Fibroblast of lung (primary cell): ENCODE measurements at regions not wholly inside any gene's neighbourhood (a gene's known extent, or its start where the extent isn't known, plus 50 kb on each side); places are given as distances from the start of the nearest gene placed in this dataset.

Source experiments
- DNase-seq, 2 donors: peaks; one replicate each; pipeline versions ENCODE4 v3.0.0 to v3.0.0-alpha.2; 2010; ENCODE audit warnings: low read depth in 2 of 2
- H2AFZ ChIP-seq: 2 replicates; pipeline ENCODE4 v1.5.1; 2012; ENCODE audit warnings: low read length, control low read depth, inconsistent platforms
- H3K27ac ChIP-seq: 2 replicates; pipeline ENCODE4 v1.5.1; 2011; ENCODE audit warnings: low read length, control low read depth; ENCODE audit not compliant: insufficient read depth
- H3K27me3 ChIP-seq: 2 replicates; pipeline ENCODE4 v1.5.1; 2011; ENCODE audit warnings: mild to moderate bottlenecking, low read length; ENCODE audit not compliant: control insufficient read depth, insufficient read depth
- H3K36me3 ChIP-seq: 2 replicates; pipeline ENCODE4 v1.5.1; 2011; ENCODE audit warnings: low read length; ENCODE audit not compliant: control insufficient read depth, insufficient read depth
- H3K4me1 ChIP-seq: 2 replicates; pipeline ENCODE4 v1.5.1; 2011; ENCODE audit warnings: low read length; ENCODE audit not compliant: control insufficient read depth, insufficient read depth; ENCODE audit errors: extremely low read depth
- H3K4me2 ChIP-seq: 2 replicates; pipeline ENCODE4 v1.5.1; 2011; ENCODE audit warnings: low read length, control low read depth; ENCODE audit not compliant: insufficient read depth; ENCODE audit errors: extremely low read depth
- H3K4me3 ChIP-seq, 4 experiments: fragments of 200-600 bp in 1 of 4; sonication (generic) in 1 of 4; replicated peaks in 1 of 4; 2 replicates each; pipeline ENCODE4 v1.5.1; 2011 to 2016; ENCODE audit warnings: low read length in 4 of 4, low read depth in 3 of 4, mild to moderate bottlenecking in 3 of 4, control low read depth in 2 of 4, inconsistent platforms in 1 of 4, mixed read lengths in 1 of 4; ENCODE audit not compliant: insufficient read depth in 1 of 4; ENCODE audit errors: control extremely low read depth in 1 of 4
- H3K79me2 ChIP-seq: 2 replicates; pipeline ENCODE4 v1.5.1; 2012; ENCODE audit warnings: mild to moderate bottlenecking, low read length, inconsistent platforms; ENCODE audit not compliant: control insufficient read depth, insufficient read depth
- H3K9ac ChIP-seq: 2 replicates; pipeline ENCODE4 v1.5.1; 2011; ENCODE audit warnings: mild to moderate bottlenecking, low read length, control low read depth; ENCODE audit not compliant: insufficient read depth
- H3K9me3 ChIP-seq: 2 replicates; pipeline ENCODE4 v1.5.1; 2012; ENCODE audit warnings: low read depth, low read length; ENCODE audit not compliant: control insufficient read depth, insufficient read depth
- H4K20me1 ChIP-seq: 2 replicates; pipeline ENCODE4 v1.5.1; 2011; ENCODE audit warnings: low read length; ENCODE audit not compliant: control insufficient read depth, insufficient read depth; ENCODE audit errors: extremely low read depth
- CTCF ChIP-seq, 2 donors: IDR thresholded peaks in 1 of 2; conservative IDR thresholded peaks in 1 of 2; 1 replicate in 1 of 2; 2 replicates in 1 of 2; pipeline ENCODE4 v1.5.1; 2011 to 2012; ENCODE audit warnings: low read length in 2 of 2, control low read depth in 1 of 2, inconsistent platforms in 1 of 2, low read depth in 1 of 2, mild to moderate bottlenecking in 1 of 2
- EZH2 ChIP-seq: IDR thresholded peaks from 2 replicates; pipeline ENCODE4 v1.5.1; 2012; ENCODE audit warnings: low read length, control low read depth, mild to moderate bottlenecking; ENCODE audit errors: missing control alignments

DNA sequence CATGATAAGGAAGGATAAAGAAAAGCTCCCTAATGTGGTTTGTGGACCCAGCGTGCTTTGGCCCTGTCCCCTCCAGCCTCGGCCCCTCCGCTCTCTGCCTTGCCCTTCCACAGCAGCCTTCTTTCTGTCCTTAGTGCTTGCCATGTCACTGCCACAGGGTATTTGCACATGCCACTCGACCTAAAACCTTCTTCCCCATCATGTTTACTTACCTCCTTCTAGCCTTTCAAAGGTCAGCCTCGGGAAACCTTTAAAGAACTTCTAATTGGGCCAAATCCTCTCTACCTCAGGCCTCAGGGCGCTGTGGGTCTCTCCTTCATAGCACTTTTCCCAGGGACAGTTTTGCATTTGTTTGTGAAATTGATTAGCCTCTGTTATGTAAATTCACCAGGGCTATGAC lies 73.0 kb downstream of the SCN11A start:
- TF ChIP-seq CTCF (conservative IDR thresholded peaks at IDR 0.05 in 1 of 2, IDR thresholded peaks at IDR 0.05 in 1 of 2; ENCODE audit: low read depth in 1 of 2, low read length in 2 of 2) (no peak), EZH2 (no peak)

DNA sequence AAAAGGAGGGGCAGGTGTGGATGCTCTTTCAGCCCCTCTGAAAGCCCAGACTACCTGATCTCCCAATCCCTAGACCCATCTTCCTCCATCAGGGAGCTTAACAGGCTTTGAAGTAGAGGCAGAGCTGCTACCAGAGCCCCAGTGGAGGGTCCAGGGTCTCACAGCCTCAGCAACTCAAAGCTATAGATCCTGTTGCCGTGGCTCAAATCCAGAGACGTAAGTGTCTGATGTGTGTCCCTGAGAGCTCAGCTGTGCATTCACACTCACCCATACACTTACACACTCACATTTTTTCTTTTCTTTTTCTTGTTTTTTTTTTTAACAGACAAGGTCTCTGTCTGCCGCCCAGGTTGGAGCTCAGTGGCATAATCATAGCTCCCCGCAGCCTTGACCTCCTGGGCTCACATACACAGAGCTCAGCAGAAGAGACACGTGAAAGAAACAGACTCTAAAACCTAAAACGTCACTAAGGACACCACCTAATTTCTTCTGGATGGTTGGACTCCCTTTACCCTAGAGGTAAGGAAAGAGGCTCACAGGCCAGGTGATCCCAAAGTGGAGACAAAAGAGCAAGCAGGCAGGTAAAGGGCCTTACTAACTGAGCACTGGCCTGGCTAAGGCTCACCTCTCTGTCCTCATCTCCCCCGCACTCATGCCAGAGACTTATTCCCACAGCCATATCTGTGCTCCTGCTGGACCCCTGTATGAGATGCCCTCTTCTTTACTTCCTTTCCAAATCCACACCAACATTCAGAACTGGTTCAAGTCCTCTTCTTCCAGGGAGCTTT lies 80.7 kb downstream of the SCN11A start:
- H3K4me3 ChIP-seq = no peak overlapping the region
- no peaks in the 10 kb centered on the region for H3K27me3 ChIP-seq
- no peaks in the 10 kb centered on the region for H3K79me2 ChIP-seq
- DNase-seq = no peak
- H4K20me1 ChIP-seq = no peaks in the 10 kb centered on the region
- no peaks in the 10 kb centered on the region for H3K36me3 ChIP-seq
- H3K27ac ChIP-seq = no peak overlapping the region
- no peak overlapping the region for H2AFZ ChIP-seq
- no peaks in the 10 kb centered on the region for H3K9me3 ChIP-seq
- H3K9ac ChIP-seq = no peak overlapping the region
- no peak overlapping the region for H3K4me2 ChIP-seq
- TF ChIP-seq CTCF (conservative IDR thresholded peaks at IDR 0.05 in 1 of 2, IDR thresholded peaks at IDR 0.05 in 1 of 2; ENCODE audit: low read depth in 1 of 2, low read length in 2 of 2) (no peak), EZH2 (no peak)
- H3K4me1 ChIP-seq = no peaks in the 10 kb centered on the region

More for the DNA sequence above, 73.0 kb downstream of the SCN11A start:
- Histone ChIP-seq H3K9ac (no peak overlapping the region), H3K4me1 (no peaks in the 10 kb centered on the region), H3K36me3 (no peaks in the 10 kb centered on the region), H3K27ac (no peak overlapping the region), H4K20me1 (no peaks in the 10 kb centered on the region), H2AFZ (no peak overlapping the region), H3K79me2 (no peaks in the 10 kb centered on the region), H3K4me2 (no peak overlapping the region), H3K4me3 (no peak overlapping the region), H3K27me3 (no peaks in the 10 kb centered on the region), H3K9me3 (no peaks in the 10 kb centered on the region)
- DNase-seq = no peak

GRCh38 chr3:38969317-38970235 lies 82.2 kb downstream of the SCN11A start:
- no peaks in the 10 kb centered on the region for H3K36me3 ChIP-seq
- H3K4me2 ChIP-seq = no peak overlapping the region
- H3K9me3 ChIP-seq = no peaks in the 10 kb centered on the region
- H3K9ac ChIP-seq = no peak overlapping the region
- H3K79me2 ChIP-seq = no peaks in the 10 kb centered on the region
- TF ChIP-seq EZH2 (no peak), CTCF (conservative IDR thresholded peaks at IDR 0.05 in 1 of 2, IDR thresholded peaks at IDR 0.05 in 1 of 2; ENCODE audit: low read depth in 1 of 2, low read length in 2 of 2) (no peak)
- no peak for DNase-seq
- no peak overlapping the region for H2AFZ ChIP-seq
- no peaks in the 10 kb centered on the region for H3K4me1 ChIP-seq
- H3K27ac ChIP-seq = no peak overlapping the region
- H4K20me1 ChIP-seq = no peaks in the 10 kb centered on the region
- H3K4me3 ChIP-seq = no peak overlapping the region
- H3K27me3 ChIP-seq = no peaks in the 10 kb centered on the region
